GM23338 (cell line): ENCODE measurements at regions not wholly inside any gene's neighbourhood (a gene's known extent, or its start where the extent isn't known, plus 50 kb on each side); places are given as distances from the start of the nearest gene placed in this dataset.

ENCODE experiments used
- ATAC-seq: fragments of 200-7000 bp; cut with Tn5 transposase; 3 replicates; pipeline ENCODE4 v1.9.1; 2020
- DNase-seq: peaks from one replicate; pipeline ENCODE4 v3.0.0-alpha.2; 2015; ENCODE audit warnings: low spot score
- H2AFZ ChIP-seq: fragments of 200-600 bp; sonication (generic); 2 replicates; pipeline ENCODE4 v1.8.0; 2016; ENCODE audit warnings: antibody characterized with exemption, mild to moderate bottlenecking, moderate library complexity
- H3F3A ChIP-seq: fragments of 200-600 bp; sonication (generic); replicated peaks from 2 replicates; pipeline ENCODE4 v1.8.0; 2017; ENCODE audit warnings: antibody characterized with exemption, mixed run types, low read depth
- H3K27ac ChIP-seq: fragments of 200-600 bp; sonication (generic); 2 replicates; pipeline ENCODE4 v1.6.1; 2016; ENCODE audit warnings: low read depth
- H3K27me3 ChIP-seq: fragments of 200-600 bp; sonication (generic); 2 replicates; pipeline ENCODE4 v1.8.0; 2016; ENCODE audit warnings: mild to moderate bottlenecking, mixed run types, moderate library complexity; ENCODE audit not compliant: insufficient read depth
- H3K36me3 ChIP-seq: fragments of 200-600 bp; sonication (generic); 2 replicates; pipeline ENCODE4 v1.8.0; 2016; ENCODE audit warnings: mild to moderate bottlenecking; ENCODE audit not compliant: insufficient read depth
- H3K4me1 ChIP-seq: fragments of 200-600 bp; sonication (generic); 2 replicates; pipeline ENCODE4 v1.8.0; 2016; ENCODE audit warnings: mild to moderate bottlenecking, moderate library complexity; ENCODE audit not compliant: insufficient read depth
- H3K4me2 ChIP-seq: fragments of 200-600 bp; sonication (generic); 2 replicates; pipeline ENCODE4 v1.7.1; 2017; ENCODE audit warnings: mixed run types
- H3K4me3 ChIP-seq: fragments of 200-600 bp; sonication (generic); 2 replicates; pipeline ENCODE4 v1.6.1; 2016; ENCODE audit warnings: mixed run types
- H3K79me2 ChIP-seq: fragments of 200-600 bp; sonication (generic); replicated peaks from 2 replicates; pipeline ENCODE4 v1.8.0; 2017; ENCODE audit warnings: mild to moderate bottlenecking; ENCODE audit not compliant: insufficient read depth
- H3K9me2 ChIP-seq: fragments of 200-600 bp; sonication (generic); 2 replicates; pipeline ENCODE4 v1.8.0; 2017; ENCODE audit not compliant: insufficient read depth
- H4K20me1 ChIP-seq: fragments of 200-600 bp; sonication (generic); replicated peaks from 2 replicates; pipeline ENCODE4 v1.8.0; 2017; ENCODE audit warnings: mild to moderate bottlenecking; ENCODE audit not compliant: insufficient read depth
- H3K27ac Mint-ChIP-seq: 2 replicates; pipeline ENCODE4 v1.8.0; 2020; ENCODE audit warnings: inconsistent platforms, mild to moderate bottlenecking, moderate library complexity, mixed read lengths
- H3K27me3 Mint-ChIP-seq: 3 replicates; pipeline ENCODE4 v1.8.0; 2022; ENCODE audit warnings: low read depth, mild to moderate bottlenecking, moderate library complexity, mixed read lengths, inconsistent platforms; ENCODE audit not compliant: insufficient read depth, poor library complexity
- H3K36me3 Mint-ChIP-seq: 3 replicates; pipeline ENCODE4 v1.8.0; 2021; ENCODE audit warnings: low read depth, mild to moderate bottlenecking, inconsistent platforms, moderate library complexity, mixed read lengths
- H3K4me1 Mint-ChIP-seq: 3 replicates; pipeline ENCODE4 v1.8.0; 2020; ENCODE audit warnings: mild to moderate bottlenecking, inconsistent platforms, mixed read lengths
- H3K4me3 Mint-ChIP-seq: 3 replicates; pipeline ENCODE4 v1.8.0; 2021; ENCODE audit warnings: moderate library complexity, mild to moderate bottlenecking, inconsistent platforms, mixed read lengths
- H3K9me3 Mint-ChIP-seq: 3 replicates; pipeline ENCODE4 v1.8.0; 2020; ENCODE audit warnings: moderate library complexity, mild to moderate bottlenecking, inconsistent platforms, mixed read lengths
- CREB1 ChIP-seq: fragments of 250-450 bp; sonication (Bioruptor Pico); IDR thresholded peaks from 2 replicates; pipeline ENCODE4 v1.5.0; 2020; ENCODE audit warnings: low read depth, mild to moderate bottlenecking, moderate library complexity
- ETS1 ChIP-seq: IDR thresholded peaks from 2 replicates; pipeline ENCODE4 v1.6.1; 2016; ENCODE audit warnings: antibody characterized with exemption
- EZH2 ChIP-seq: fragments of 200-600 bp; sonication (generic); IDR thresholded peaks from one replicate; pipeline ENCODE4 v1.8.0; 2017; ENCODE audit warnings: antibody characterized with exemption, mild to moderate bottlenecking, low read depth; ENCODE audit not compliant: unreplicated experiment
- EZH2phosphoT487 ChIP-seq: fragments of 200-600 bp; sonication (generic); IDR thresholded peaks from one replicate; pipeline ENCODE4 v1.8.1; 2018; ENCODE audit warnings: antibody characterized with exemption; ENCODE audit not compliant: unreplicated experiment
- POLR2AphosphoS5 ChIP-seq: IDR thresholded peaks from 2 replicates; pipeline ENCODE4 v1.6.1; 2016; ENCODE audit warnings: antibody characterized with exemption, low read depth
- STAT1 ChIP-seq: IDR thresholded peaks from one replicate; pipeline ENCODE4 v1.6.1; 2016; ENCODE audit warnings: antibody characterized with exemption; ENCODE audit not compliant: unreplicated experiment
- ZNF114 ChIP-seq: fragments of 250-450 bp; sonication (Bioruptor Pico); IDR thresholded peaks from 2 replicates; pipeline ENCODE4 v1.5.0; 2020; ENCODE audit warnings: mild to moderate bottlenecking, moderate library complexity
- ZNF331 ChIP-seq: fragments of 250-450 bp; sonication (Bioruptor Pico); IDR thresholded peaks from 2 replicates; pipeline ENCODE4 v1.5.0; 2020; ENCODE audit warnings: low read depth, mild to moderate bottlenecking, moderate library complexity
- ZNF462 ChIP-seq: fragments of 250-450 bp; sonication (Bioruptor Pico); IDR thresholded peaks from 2 replicates; pipeline ENCODE4 v1.5.0; 2020; ENCODE audit warnings: mild to moderate bottlenecking, moderate library complexity

- no peaks in the 10 kb centered on the region for H4K20me1 ChIP-seq
- peaks cover 28% of the 10 kb centered on the region for H3K4me1 ChIP-seq
- no peak for ATAC-seq
- no peak overlapping the region for H3K4me3 Mint-ChIP-seq
- peaks cover 26% of the 10 kb centered on the region for H3K27me3 ChIP-seq
- H3K36me3 Mint-ChIP-seq: no peaks in the 10 kb centered on the region; the same call in 2 of the 3 replicates
- no peaks in the 10 kb centered on the region for H3K9me3 Mint-ChIP-seq
- peaks cover 26% of the 10 kb centered on the region for H3K4me1 Mint-ChIP-seq
- no peaks in the 10 kb centered on the region; the same call in 1 of the 2 replicates for H3F3A ChIP-seq
- H2AFZ ChIP-seq: no peak overlapping the region
- DNase-seq: no peak
- peaks cover 8% of the 10 kb centered on the region for H3K27me3 Mint-ChIP-seq
- H3K79me2 ChIP-seq: peaks cover 49% of the 10 kb centered on the region
- TF ChIP-seq EZH2: no peak
- TF ChIP-seq ZNF462: no peak
- no peak for TF ChIP-seq ZNF114 (CRISPR knock-in tag)
- 0 out of 2 replicates have a peak, but pooled peaks cover 2% of the 10 kb centered on the region for H3K9me2 ChIP-seq
- no peaks in the 10 kb centered on the region for H3K36me3 ChIP-seq
- no peak overlapping the region for H3K27ac Mint-ChIP-seq
- H3K27ac ChIP-seq: no peak overlapping the region
- no peak overlapping the region for H3K4me3 ChIP-seq
- H3K4me2 ChIP-seq: no peak overlapping the region
Measured at GRCh38 chr2:144328938-144329337, 191.0 kb downstream of the ZEB2 start.

DNA sequence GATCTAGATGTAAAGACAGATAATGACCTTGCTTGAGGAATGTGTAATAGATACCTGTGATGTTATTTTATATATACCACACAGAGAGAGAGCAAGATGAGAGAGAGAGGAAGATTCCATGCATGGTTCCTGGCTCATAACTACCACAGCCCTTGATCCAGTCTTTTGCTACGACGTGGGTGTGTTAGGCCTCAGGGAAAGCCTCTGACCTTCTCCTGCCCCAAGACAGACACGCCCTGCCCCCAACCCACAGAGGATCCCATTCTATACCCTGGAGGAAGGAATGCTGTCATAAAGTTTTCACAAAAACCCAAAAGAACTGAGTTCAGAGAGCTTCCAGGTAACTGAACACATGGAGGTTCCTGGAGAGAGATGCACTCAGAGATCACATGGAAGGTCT lies 193.1 kb downstream of the ZEB2 start:
- no peaks in the 10 kb centered on the region for H3K36me3 ChIP-seq
- Mint-ChIP-seq H3K4me1 (peaks cover 15% of the 10 kb centered on the region), H3K4me3 (no peak overlapping the region), H3K27me3 (peaks cover 4% of the 10 kb centered on the region), H3K9me3 (no peaks in the 10 kb centered on the region), H3K27ac (no peak overlapping the region), H3K36me3 (no peaks in the 10 kb centered on the region; the same call in 1 of the 3 replicates)
- H3F3A ChIP-seq: no peaks in the 10 kb centered on the region; the same call in 1 of the 2 replicates
- peaks cover 17% of the 10 kb centered on the region for H3K27me3 ChIP-seq
- no peak for ATAC-seq
- H4K20me1 ChIP-seq: no peaks in the 10 kb centered on the region
- no peak for DNase-seq
- H3K4me2 ChIP-seq: no peak overlapping the region
- peaks cover 17% of the 10 kb centered on the region for H3K4me1 ChIP-seq
- H3K4me3 ChIP-seq: no peak overlapping the region
- H3K9me2 ChIP-seq: 0 out of 2 replicates have a peak, but pooled peaks cover 2% of the 10 kb centered on the region
- H2AFZ ChIP-seq: no peak overlapping the region
- no peak overlapping the region for H3K27ac ChIP-seq
- peaks cover 56% of the 10 kb centered on the region for H3K79me2 ChIP-seq
- TF ChIP-seq STAT1 (no peak), ETS1 (no peak), ZNF331 (no peak), ZNF114 (CRISPR knock-in tag) (no peak), EZH2 (no peak), POLR2AphosphoS5 (no peak), EZH2phosphoT487 (no peak), CREB1 (CRISPR knock-in tag) (no peak)
